ENCODE measurements at regions not wholly inside any gene's neighbourhood (a gene's known extent, or its start where the extent isn't known, plus 50 kb on each side); places are given as distances from the start of the nearest gene placed in this dataset.

- H3K9me3 ChIP-seq (ENCODE audit: control insufficient read depth, low read depth, low read length), result no peaks in the 10 kb centered on the region
- H2AFZ ChIP-seq (ENCODE audit: control insufficient read depth, low read length), result no peak overlapping the region
- H3K9ac ChIP-seq (ENCODE audit: control insufficient read depth, extremely low read depth, insufficient read depth, low read length), result no peak overlapping the region
- no peaks in the 10 kb centered on the region for H3K27me3 ChIP-seq (ENCODE audit: control insufficient read depth, extremely low read depth, insufficient read depth, low read length)
- DNase-seq (ENCODE audit: low read depth, low spot score) (peak; percentile 33), FAIRE-seq (peak; percentile 78)
- no peaks in the 10 kb centered on the region for H4K20me1 ChIP-seq (ENCODE audit: control insufficient read depth, extremely low read depth, insufficient read depth, low read length)
- no peaks in the 10 kb centered on the region for H3K79me2 ChIP-seq (ENCODE audit: control insufficient read depth, insufficient read depth, low read length)
- TF ChIP-seq EZH2 (IDR thresholded peaks at IDR 0.05; ENCODE audit: low read length), result no peak
- TF ChIP-seq, protein P1, sequence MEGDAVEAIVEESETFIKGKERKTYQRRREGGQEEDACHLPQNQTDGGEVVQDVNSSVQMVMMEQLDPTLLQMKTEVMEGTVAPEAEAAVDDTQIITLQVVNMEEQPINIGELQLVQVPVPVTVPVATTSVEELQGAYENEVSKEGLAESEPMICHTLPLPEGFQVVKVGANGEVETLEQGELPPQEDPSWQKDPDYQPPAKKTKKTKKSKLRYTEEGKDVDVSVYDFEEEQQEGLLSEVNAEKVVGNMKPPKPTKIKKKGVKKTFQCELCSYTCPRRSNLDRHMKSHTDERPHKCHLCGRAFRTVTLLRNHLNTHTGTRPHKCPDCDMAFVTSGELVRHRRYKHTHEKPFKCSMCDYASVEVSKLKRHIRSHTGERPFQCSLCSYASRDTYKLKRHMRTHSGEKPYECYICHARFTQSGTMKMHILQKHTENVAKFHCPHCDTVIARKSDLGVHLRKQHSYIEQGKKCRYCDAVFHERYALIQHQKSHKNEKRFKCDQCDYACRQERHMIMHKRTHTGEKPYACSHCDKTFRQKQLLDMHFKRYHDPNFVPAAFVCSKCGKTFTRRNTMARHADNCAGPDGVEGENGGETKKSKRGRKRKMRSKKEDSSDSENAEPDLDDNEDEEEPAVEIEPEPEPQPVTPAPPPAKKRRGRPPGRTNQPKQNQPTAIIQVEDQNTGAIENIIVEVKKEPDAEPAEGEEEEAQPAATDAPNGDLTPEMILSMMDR (optimal IDR thresholded peaks at IDR 0.05 in 1 of 3, IDR thresholded peaks at IDR 0.05 in 1 of 3, conservative IDR thresholded peaks at IDR 0.05 in 1 of 3; ENCODE audit: extremely low read depth in 1 of 3, insufficient read depth in 2 of 3, low read length in 3 of 3), result peak; percentile 76 to 90 (median 82)
- H3K4me1 ChIP-seq (ENCODE audit: control insufficient read depth, extremely low read depth, insufficient read depth, low read length), result peaks cover 31% of the 10 kb centered on the region
- H3K4me3 ChIP-seq (ENCODE audit: control insufficient read depth in 2 of 3, extremely low read depth in 1 of 3, insufficient read depth in 2 of 3, low read depth in 1 of 3, low read length in 3 of 3), result no peak overlapping the region
- no peak overlapping the region for H3K4me2 ChIP-seq (ENCODE audit: control insufficient read depth, extremely low read depth, insufficient read depth, low read depth, low read length)
- dilution Hi-C loops (cut with MboI; ENCODE audit: extremely low pct_ligation_motif_present, low sequenced_read_pairs), result no loop called here
- H3K36me3 ChIP-seq (ENCODE audit: control insufficient read depth in 2 of 2, extremely low read depth in 1 of 2, insufficient read depth in 2 of 2, low read length in 2 of 2), result no peaks in the 10 kb centered on the region
- H3K9me1 ChIP-seq (ENCODE audit: control insufficient read depth, extremely low read depth, insufficient read depth, low read length), result no peaks in the 10 kb centered on the region
- no peak overlapping the region for H3K27ac ChIP-seq (ENCODE audit: control insufficient read depth, insufficient read depth, low read length)
These were observed 194.9 kb upstream of the OR4E1 start for GRCh38 chr14:21868442-21869046.

GRCh38 chr14:21867541-21867940, 193.9 kb upstream of the OR4E1 start:
- peak; percentile 29 for FAIRE-seq
- DNase-seq (ENCODE audit: low read depth, low spot score), result peak; percentile 7
- Histone ChIP-seq H3K36me3 (ENCODE audit: control insufficient read depth in 2 of 2, extremely low read depth in 1 of 2, insufficient read depth in 2 of 2, low read length in 2 of 2) (no peaks in the 10 kb centered on the region), H2AFZ (ENCODE audit: control insufficient read depth, low read length) (no peak overlapping the region), H3K4me1 (ENCODE audit: control insufficient read depth, extremely low read depth, insufficient read depth, low read length) (peaks cover 31% of the 10 kb centered on the region), H3K4me3 (ENCODE audit: control insufficient read depth in 2 of 3, extremely low read depth in 1 of 3, insufficient read depth in 2 of 3, low read depth in 1 of 3, low read length in 3 of 3) (peak overlapping the region in 1 of 3 experiments; percentile 7), H4K20me1 (ENCODE audit: control insufficient read depth, extremely low read depth, insufficient read depth, low read length) (no peaks in the 10 kb centered on the region), H3K79me2 (ENCODE audit: control insufficient read depth, insufficient read depth, low read length) (no peaks in the 10 kb centered on the region), H3K27me3 (ENCODE audit: control insufficient read depth, extremely low read depth, insufficient read depth, low read length) (peaks cover 3% of the 10 kb centered on the region), H3K4me2 (ENCODE audit: control insufficient read depth, extremely low read depth, insufficient read depth, low read depth, low read length) (peak overlapping the region; percentile 16), H3K9me3 (ENCODE audit: control insufficient read depth, low read depth, low read length) (no peaks in the 10 kb centered on the region), H3K27ac (ENCODE audit: control insufficient read depth, insufficient read depth, low read length) (peak overlapping the region; percentile 44), H3K9me1 (ENCODE audit: control insufficient read depth, extremely low read depth, insufficient read depth, low read length) (no peaks in the 10 kb centered on the region), H3K9ac (ENCODE audit: control insufficient read depth, extremely low read depth, insufficient read depth, low read length) (no peak overlapping the region)
- dilution Hi-C loops (cut with MboI; ENCODE audit: extremely low pct_ligation_motif_present, low sequenced_read_pairs), result no loop called here
- no peak for TF ChIP-seq EZH2 (IDR thresholded peaks at IDR 0.05; ENCODE audit: low read length)

DNA sequence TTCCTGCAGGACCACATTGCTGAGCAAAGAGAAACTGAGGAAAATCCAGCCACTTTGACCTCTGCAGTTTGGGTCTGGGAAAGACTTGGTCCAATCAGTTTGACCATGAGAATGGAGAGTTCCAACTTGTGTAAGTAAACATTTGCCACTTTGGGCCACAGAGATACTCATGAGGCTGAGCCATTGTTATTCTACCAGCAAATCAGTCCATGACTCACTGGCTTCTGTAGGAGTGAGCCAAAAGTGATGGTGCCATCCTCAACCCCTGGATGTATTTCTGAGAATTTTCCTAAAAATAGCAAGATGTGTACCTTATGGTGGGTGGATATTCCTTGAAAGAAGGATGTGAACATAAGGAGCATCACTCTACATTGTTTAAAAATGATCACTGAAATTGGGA, 192.9 kb upstream of the OR4E1 start:
- DNase-seq (ENCODE audit: low read depth, low spot score), result no peak
- Histone ChIP-seq H3K27ac (ENCODE audit: control insufficient read depth, insufficient read depth, low read length) (no peak overlapping the region), H3K4me2 (ENCODE audit: control insufficient read depth, extremely low read depth, insufficient read depth, low read depth, low read length) (no peak overlapping the region), H3K9me3 (ENCODE audit: control insufficient read depth, low read depth, low read length) (no peaks in the 10 kb centered on the region), H2AFZ (ENCODE audit: control insufficient read depth, low read length) (no peak overlapping the region), H3K4me1 (ENCODE audit: control insufficient read depth, extremely low read depth, insufficient read depth, low read length) (peaks cover 31% of the 10 kb centered on the region), H4K20me1 (ENCODE audit: control insufficient read depth, extremely low read depth, insufficient read depth, low read length) (no peaks in the 10 kb centered on the region), H3K9me1 (ENCODE audit: control insufficient read depth, extremely low read depth, insufficient read depth, low read length) (no peaks in the 10 kb centered on the region), H3K27me3 (ENCODE audit: control insufficient read depth, extremely low read depth, insufficient read depth, low read length) (peaks cover 3% of the 10 kb centered on the region), H3K4me3 (ENCODE audit: control insufficient read depth in 2 of 3, extremely low read depth in 1 of 3, insufficient read depth in 2 of 3, low read depth in 1 of 3, low read length in 3 of 3) (no peak overlapping the region), H3K79me2 (ENCODE audit: control insufficient read depth, insufficient read depth, low read length) (no peaks in the 10 kb centered on the region), H3K9ac (ENCODE audit: control insufficient read depth, extremely low read depth, insufficient read depth, low read length) (no peak overlapping the region), H3K36me3 (ENCODE audit: control insufficient read depth in 2 of 2, extremely low read depth in 1 of 2, insufficient read depth in 2 of 2, low read length in 2 of 2) (no peaks in the 10 kb centered on the region)
- dilution Hi-C loops (cut with MboI; ENCODE audit: extremely low pct_ligation_motif_present, low sequenced_read_pairs), result no loop called here
- TF ChIP-seq EZH2 (IDR thresholded peaks at IDR 0.05; ENCODE audit: low read length), result no peak
- TF ChIP-seq, protein P1 (optimal IDR thresholded peaks at IDR 0.05 in 1 of 3, IDR thresholded peaks at IDR 0.05 in 1 of 3, conservative IDR thresholded peaks at IDR 0.05 in 1 of 3; ENCODE audit: extremely low read depth in 1 of 3, insufficient read depth in 2 of 3, low read length in 3 of 3), result no peak
- FAIRE-seq, result peak; percentile 63
